K562 (cell line): ENCODE measurements at regions not wholly inside any gene's neighbourhood (a gene's known extent, or its start where the extent isn't known, plus 50 kb on each side); places are given as distances from the start of the nearest gene placed in this dataset.

ENCODE experiments used
- FOSL1 ChIP-seq: fragments of 200-800 bp; sonication (Bioruptor generic); conservative IDR thresholded peaks from 2 replicates; pipeline ENCODE4 v1.6.1; 2016; ENCODE audit warnings: missing genetic modification characterization, missing compliant biosample characterization
- HCFC1 ChIP-seq: IDR thresholded peaks from 2 replicates; pipeline ENCODE4 v1.6.1; 2012; ENCODE audit warnings: low read depth, low read length, improper control_type of control experiment
- MGA ChIP-seq: fragments of 450-650 bp; IDR thresholded peaks from 2 replicates; pipeline ENCODE4 v1.6.1; 2016; ENCODE audit warnings: mild to moderate bottlenecking, moderate library complexity
- PREB ChIP-seq: sonication (generic); formaldehyde crosslinking; IDR thresholded peaks from 2 replicates; pipeline ENCODE4 v1.8.1; 2023; ENCODE audit warnings: mild to moderate bottlenecking, missing genetic modification reagents
- RREB1 ChIP-seq: fragments of 250-450 bp; sonication (Bioruptor Pico); IDR thresholded peaks from 2 replicates; pipeline ENCODE4 v1.4.0; 2020

GRCh38 chr4:108433832-108434231 is 186.5 kb upstream of the RPL34 start (continued):
- TF ChIP-seq MGA (peak; percentile 26; the same call in 1 of the 2 replicates), HCFC1 (no peak), FOSL1 (tag) (no peak), RREB1 (CRISPR knock-in tag) (no peak), PREB (CRISPR knock-in tag) (no peak)
